ENCODE measurements at regions not wholly inside any gene's neighbourhood (a gene's known extent, or its start where the extent isn't known, plus 50 kb on each side); places are given as distances from the start of the nearest gene placed in this dataset.

DNA sequence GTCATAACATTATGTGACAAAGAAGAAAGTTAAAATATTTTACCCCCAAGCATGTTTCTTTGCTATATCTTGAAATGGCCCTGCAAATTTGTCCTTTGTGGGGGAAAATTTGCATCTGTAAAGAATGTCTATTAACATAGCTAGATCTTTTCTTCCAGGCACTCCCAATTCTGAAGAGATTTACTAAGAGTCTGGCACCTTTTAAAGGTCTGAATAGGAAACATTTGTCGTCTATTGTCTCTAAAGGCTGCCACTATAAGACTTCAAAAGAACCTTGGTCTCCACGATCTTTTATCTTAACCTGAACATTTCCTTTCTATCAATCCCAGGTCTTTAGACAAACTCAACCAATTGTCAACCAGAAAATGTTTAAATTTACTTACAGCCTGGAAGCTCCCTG lies 128.6 kb upstream of the VCX start:
- no peak overlapping the region for H3K4me3 ChIP-seq (ENCODE audit: insufficient read depth, low read depth, low read length)
- no peaks in the 10 kb centered on the region for H3K4me1 ChIP-seq (ENCODE audit: control insufficient read depth, insufficient read depth, low read length)
- no peaks in the 10 kb centered on the region for H3K36me3 ChIP-seq (ENCODE audit: control insufficient read depth, insufficient read depth, low read length)
- H3K27ac ChIP-seq (ENCODE audit: insufficient read depth, low read depth, low read length, poor library complexity, severe bottlenecking), result no peak overlapping the region
- H3K9me3 ChIP-seq (ENCODE audit: control insufficient read depth, low read length), result no peaks in the 10 kb centered on the region
- WGBS, 2 experiments, result 13 to 14% methylated on average over 2 of the region's 2 CpGs
- H3K27me3 ChIP-seq (ENCODE audit: control insufficient read depth, insufficient read depth, low read length, poor library complexity, severe bottlenecking), result no peaks in the 10 kb centered on the region

GRCh38 chrX:7711167-7711566 lies 131.8 kb upstream of the VCX start:
- Histone ChIP-seq H3K4me3 (ENCODE audit: insufficient read depth, low read depth, low read length) (no peak overlapping the region), H3K9me3 (ENCODE audit: control insufficient read depth, low read length) (no peaks in the 10 kb centered on the region), H3K4me1 (ENCODE audit: control insufficient read depth, insufficient read depth, low read length) (no peaks in the 10 kb centered on the region), H3K27me3 (ENCODE audit: control insufficient read depth, insufficient read depth, low read length, poor library complexity, severe bottlenecking) (no peaks in the 10 kb centered on the region), H3K27ac (ENCODE audit: insufficient read depth, low read depth, low read length, poor library complexity, severe bottlenecking) (no peak overlapping the region), H3K36me3 (ENCODE audit: control insufficient read depth, insufficient read depth, low read length) (no peaks in the 10 kb centered on the region)

DNA sequence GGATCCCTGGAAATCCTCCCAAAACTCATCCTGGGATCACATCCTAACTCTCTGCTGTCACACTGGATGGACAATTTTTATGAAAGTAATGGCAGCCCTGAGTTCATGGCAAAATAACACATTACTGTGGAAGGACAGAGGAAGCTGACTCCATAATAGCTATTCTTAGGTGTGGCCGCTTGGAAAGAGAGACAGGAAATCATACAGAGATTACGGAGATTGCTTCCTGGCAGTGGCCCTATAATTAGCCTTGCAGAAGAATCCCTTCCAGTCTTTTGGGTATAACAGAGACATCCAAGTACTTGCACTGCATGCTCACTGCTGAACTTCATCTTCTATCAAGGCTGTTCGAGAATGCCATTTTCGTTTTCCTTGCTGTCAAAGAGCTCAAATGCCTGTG lies 133.1 kb upstream of the VCX start:
- 92 to 93% methylated on average over 4 of the region's 4 CpGs for WGBS, 2 experiments
- H3K27ac ChIP-seq (ENCODE audit: insufficient read depth, low read depth, low read length, poor library complexity, severe bottlenecking), result no peak overlapping the region
- H3K9me3 ChIP-seq (ENCODE audit: control insufficient read depth, low read length), result no peaks in the 10 kb centered on the region
- H3K4me3 ChIP-seq (ENCODE audit: insufficient read depth, low read depth, low read length), result no peak overlapping the region
- H3K4me1 ChIP-seq (ENCODE audit: control insufficient read depth, insufficient read depth, low read length), result no peaks in the 10 kb centered on the region
- no peaks in the 10 kb centered on the region for H3K27me3 ChIP-seq (ENCODE audit: control insufficient read depth, insufficient read depth, low read length, poor library complexity, severe bottlenecking)
- no peaks in the 10 kb centered on the region for H3K36me3 ChIP-seq (ENCODE audit: control insufficient read depth, insufficient read depth, low read length)

DNA sequence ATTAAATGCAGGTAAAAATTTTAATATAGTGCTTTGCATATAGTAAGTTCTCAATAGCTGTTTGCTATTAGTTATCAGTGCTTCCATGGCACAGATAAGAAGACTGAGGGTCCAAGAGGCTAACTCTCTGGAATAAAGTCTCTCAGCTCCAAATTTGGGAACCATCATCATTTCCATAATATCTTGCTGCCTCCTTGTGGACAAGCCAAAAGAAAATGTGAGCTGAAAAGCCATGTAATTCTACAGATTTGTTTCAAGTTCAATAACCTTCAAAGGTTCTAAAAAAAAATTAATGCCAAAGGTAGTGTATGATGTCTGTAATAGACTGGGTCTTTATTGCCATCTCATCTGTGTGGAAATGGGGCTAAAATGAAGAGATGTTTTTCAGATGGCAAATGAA lies 136.9 kb upstream of the VCX start:
- Histone ChIP-seq H3K27ac (ENCODE audit: insufficient read depth, low read depth, low read length, poor library complexity, severe bottlenecking) (no peak overlapping the region), H3K4me3 (ENCODE audit: insufficient read depth, low read depth, low read length) (no peak overlapping the region), H3K4me1 (ENCODE audit: control insufficient read depth, insufficient read depth, low read length) (no peaks in the 10 kb centered on the region), H3K27me3 (ENCODE audit: control insufficient read depth, insufficient read depth, low read length, poor library complexity, severe bottlenecking) (no peaks in the 10 kb centered on the region), H3K9me3 (ENCODE audit: control insufficient read depth, low read length) (no peaks in the 10 kb centered on the region), H3K36me3 (ENCODE audit: control insufficient read depth, insufficient read depth, low read length) (no peaks in the 10 kb centered on the region)

- 98 to 99% methylated on average over 3 to 4 of the region's 4 CpGs for WGBS, 2 experiments
- Histone ChIP-seq H3K4me3 (ENCODE audit: insufficient read depth, low read depth, low read length) (no peak overlapping the region), H3K36me3 (ENCODE audit: control insufficient read depth, insufficient read depth, low read length) (no peaks in the 10 kb centered on the region), H3K27me3 (ENCODE audit: control insufficient read depth, insufficient read depth, low read length, poor library complexity, severe bottlenecking) (no peaks in the 10 kb centered on the region), H3K4me1 (ENCODE audit: control insufficient read depth, insufficient read depth, low read length) (no peaks in the 10 kb centered on the region), H3K9me3 (ENCODE audit: control insufficient read depth, low read length) (no peaks in the 10 kb centered on the region), H3K27ac (ENCODE audit: insufficient read depth, low read depth, low read length, poor library complexity, severe bottlenecking) (no peak overlapping the region)
Measured at GRCh38 chrX:7704205-7704604, 138.8 kb upstream of the VCX start.

DNA sequence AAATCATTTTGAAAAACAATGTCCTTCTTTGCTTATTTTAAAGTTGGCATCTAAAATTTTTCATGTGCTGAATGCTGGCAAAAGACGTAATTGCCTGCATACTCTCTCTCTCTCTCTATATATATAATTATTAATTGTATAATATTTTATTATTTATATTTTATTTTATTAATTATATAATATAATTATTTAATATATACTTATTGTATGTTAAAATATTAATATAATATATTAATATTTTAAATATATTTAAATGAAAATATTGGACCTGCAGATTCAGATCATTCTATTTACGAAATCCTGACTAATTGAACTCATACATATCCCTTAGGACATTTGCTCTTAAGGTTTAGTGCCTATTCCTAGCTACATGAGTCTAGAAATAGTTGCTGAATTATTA lies 144.7 kb upstream of the VCX start:
- Histone ChIP-seq H3K4me3 (ENCODE audit: insufficient read depth, low read depth, low read length) (no peak overlapping the region), H3K36me3 (ENCODE audit: control insufficient read depth, insufficient read depth, low read length) (no peaks in the 10 kb centered on the region), H3K4me1 (ENCODE audit: control insufficient read depth, insufficient read depth, low read length) (no peaks in the 10 kb centered on the region), H3K9me3 (ENCODE audit: control insufficient read depth, low read length) (no peaks in the 10 kb centered on the region), H3K27me3 (ENCODE audit: control insufficient read depth, insufficient read depth, low read length, poor library complexity, severe bottlenecking) (no peaks in the 10 kb centered on the region), H3K27ac (ENCODE audit: insufficient read depth, low read depth, low read length, poor library complexity, severe bottlenecking) (no peak overlapping the region)
- WGBS, 2 experiments, result no CpG with 5 or more reads among the region's 2 CpGs

- Histone ChIP-seq H3K4me1 (ENCODE audit: control insufficient read depth, insufficient read depth, low read length) (no peaks in the 10 kb centered on the region), H3K9me3 (ENCODE audit: control insufficient read depth, low read length) (no peaks in the 10 kb centered on the region), H3K4me3 (ENCODE audit: insufficient read depth, low read depth, low read length) (no peak overlapping the region), H3K27me3 (ENCODE audit: control insufficient read depth, insufficient read depth, low read length, poor library complexity, severe bottlenecking) (no peaks in the 10 kb centered on the region), H3K36me3 (ENCODE audit: control insufficient read depth, insufficient read depth, low read length) (no peaks in the 10 kb centered on the region), H3K27ac (ENCODE audit: insufficient read depth, low read depth, low read length, poor library complexity, severe bottlenecking) (no peak overlapping the region)
- WGBS, 2 experiments, result 26 to 29% methylated on average over 8 of the region's 8 CpGs
Measured at GRCh38 chrX:7690842-7691241, 152.1 kb upstream of the VCX start.

DNA sequence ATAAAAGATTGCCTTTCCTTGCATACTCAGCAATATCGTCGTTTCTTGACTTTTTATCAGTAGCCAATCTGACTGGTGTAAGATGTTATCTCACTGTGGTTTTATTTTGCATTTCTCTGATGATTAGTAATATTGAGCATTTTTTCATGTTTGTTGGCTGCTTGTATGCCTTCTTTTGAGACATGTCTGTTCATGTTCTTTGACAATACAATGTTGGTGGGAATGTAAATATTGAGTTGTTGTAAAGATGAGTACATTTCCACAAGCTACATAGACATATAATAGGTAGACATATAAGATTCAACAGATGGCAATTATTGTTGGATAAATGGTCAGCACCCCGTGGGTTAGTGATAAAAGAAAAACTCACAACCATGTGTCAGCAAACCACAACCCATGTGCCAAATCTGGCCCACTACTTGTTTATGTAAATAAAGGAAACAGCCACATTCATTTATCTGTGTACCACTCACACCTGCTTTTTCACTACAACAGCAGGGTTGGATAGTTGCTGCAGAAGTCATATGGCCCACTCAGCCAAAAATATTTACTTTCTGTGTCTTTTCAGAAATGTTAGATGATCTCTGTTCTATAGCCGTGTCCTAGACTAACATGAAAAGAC lies 153.1 kb upstream of the VCX start:
- Histone ChIP-seq H3K9me3 (ENCODE audit: control insufficient read depth, low read length) (no peaks in the 10 kb centered on the region), H3K36me3 (ENCODE audit: control insufficient read depth, insufficient read depth, low read length) (no peaks in the 10 kb centered on the region), H3K27ac (ENCODE audit: insufficient read depth, low read depth, low read length, poor library complexity, severe bottlenecking) (no peak overlapping the region), H3K27me3 (ENCODE audit: control insufficient read depth, insufficient read depth, low read length, poor library complexity, severe bottlenecking) (no peaks in the 10 kb centered on the region), H3K4me1 (ENCODE audit: control insufficient read depth, insufficient read depth, low read length) (no peaks in the 10 kb centered on the region), H3K4me3 (ENCODE audit: insufficient read depth, low read depth, low read length) (no peak overlapping the region)
- 94 to 97% methylated on average over 3 of the region's 4 CpGs for WGBS, 2 experiments

DNA sequence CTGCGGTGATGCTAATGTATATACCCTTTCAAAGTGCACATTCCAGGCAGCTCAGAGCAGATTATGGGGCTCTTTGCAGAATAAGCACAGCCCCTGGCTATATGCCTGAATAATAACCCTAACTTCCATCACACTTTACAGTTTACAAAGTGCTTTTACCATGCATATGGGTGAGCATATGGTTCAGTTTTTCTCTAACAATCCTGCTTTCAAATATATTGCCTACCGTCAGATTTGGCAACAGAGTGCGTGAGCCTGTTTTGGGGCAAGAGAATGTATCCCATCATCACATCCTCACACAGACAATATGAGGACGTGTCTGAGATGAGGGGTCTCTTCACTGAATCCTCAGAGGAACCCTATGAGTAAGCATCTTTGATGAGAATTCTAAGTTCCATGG lies 162.8 kb upstream of the VCX start:
- no peaks in the 10 kb centered on the region for H3K27me3 ChIP-seq (ENCODE audit: control insufficient read depth, insufficient read depth, low read length, poor library complexity, severe bottlenecking)
- H3K4me1 ChIP-seq (ENCODE audit: control insufficient read depth, insufficient read depth, low read length), result no peaks in the 10 kb centered on the region
- H3K36me3 ChIP-seq (ENCODE audit: control insufficient read depth, insufficient read depth, low read length), result no peaks in the 10 kb centered on the region
- H3K4me3 ChIP-seq (ENCODE audit: insufficient read depth, low read depth, low read length), result no peak overlapping the region
- H3K27ac ChIP-seq (ENCODE audit: insufficient read depth, low read depth, low read length, poor library complexity, severe bottlenecking), result no peak overlapping the region
- 96% methylated on average over 4 of the region's 4 CpGs for WGBS, 2 experiments
- H3K9me3 ChIP-seq (ENCODE audit: control insufficient read depth, low read length), result no peaks in the 10 kb centered on the region

DNA sequence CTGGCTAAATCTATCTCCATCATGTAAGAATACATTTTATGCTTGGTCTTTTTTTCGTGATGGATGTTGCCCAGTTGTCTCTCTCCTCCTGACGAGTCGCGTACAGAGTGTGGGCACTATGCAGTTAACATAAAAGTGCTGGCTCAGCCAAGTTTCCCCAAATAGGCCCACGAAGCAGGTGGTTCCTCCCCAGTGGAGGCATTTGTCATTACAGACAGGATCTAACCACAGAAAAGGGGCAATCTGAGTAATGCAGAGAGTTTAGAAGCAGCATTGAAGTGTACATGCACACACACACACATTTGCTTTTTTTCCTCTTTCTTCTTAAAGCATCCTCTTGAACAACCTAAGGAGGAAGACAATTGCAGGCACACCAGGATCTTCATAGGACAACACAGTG lies 188.7 kb upstream of the VCX start:
- Histone ChIP-seq H3K27me3 (ENCODE audit: control insufficient read depth, insufficient read depth, low read length, poor library complexity, severe bottlenecking) (no peaks in the 10 kb centered on the region), H3K9me3 (ENCODE audit: control insufficient read depth, low read length) (no peaks in the 10 kb centered on the region), H3K4me3 (ENCODE audit: insufficient read depth, low read depth, low read length) (no peak overlapping the region), H3K27ac (ENCODE audit: insufficient read depth, low read depth, low read length, poor library complexity, severe bottlenecking) (no peak overlapping the region), H3K4me1 (ENCODE audit: control insufficient read depth, insufficient read depth, low read length) (no peaks in the 10 kb centered on the region), H3K36me3 (ENCODE audit: control insufficient read depth, insufficient read depth, low read length) (no peaks in the 10 kb centered on the region)
- WGBS, 2 experiments, result 88 to 93% methylated on average over 3 to 5 of the region's 5 CpGs

DNA sequence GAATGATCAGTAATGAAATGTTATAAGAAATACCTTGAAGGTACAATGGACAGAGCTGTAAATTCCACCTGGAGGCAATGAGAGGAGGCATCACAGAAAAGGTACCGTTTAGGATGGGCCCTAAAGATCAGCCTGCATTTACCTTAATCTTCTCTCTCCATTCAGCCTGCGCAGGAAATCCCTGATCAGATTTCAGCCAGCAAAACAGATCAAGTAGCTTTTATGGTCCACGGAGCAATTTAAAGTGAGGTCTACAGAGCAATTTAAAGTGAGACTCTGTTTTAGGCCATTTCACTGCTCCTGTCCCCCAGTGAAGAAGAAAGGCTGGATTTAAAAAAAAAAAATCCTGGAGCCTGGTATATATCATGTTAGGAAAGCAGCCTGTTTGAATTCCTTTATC lies 195.1 kb upstream of the VCX start:
- H3K27ac ChIP-seq (ENCODE audit: insufficient read depth, low read depth, low read length, poor library complexity, severe bottlenecking), result no peak overlapping the region
- no peak overlapping the region for H3K4me3 ChIP-seq (ENCODE audit: insufficient read depth, low read depth, low read length)
- H3K4me1 ChIP-seq (ENCODE audit: control insufficient read depth, insufficient read depth, low read length), result no peaks in the 10 kb centered on the region
- WGBS, 2 experiments, result 59 to 100% methylated on average over 3 of the region's 3 CpGs
- H3K36me3 ChIP-seq (ENCODE audit: control insufficient read depth, insufficient read depth, low read length), result no peaks in the 10 kb centered on the region
- no peaks in the 10 kb centered on the region for H3K9me3 ChIP-seq (ENCODE audit: control insufficient read depth, low read length)
- H3K27me3 ChIP-seq (ENCODE audit: control insufficient read depth, insufficient read depth, low read length, poor library complexity, severe bottlenecking), result no peaks in the 10 kb centered on the region
